GM18511 (cell line): ENCODE measurements at regions not wholly inside any gene's neighbourhood (a gene's known extent, or its start where the extent isn't known, plus 50 kb on each side); places are given as distances from the start of the nearest gene placed in this dataset.

Experiments
- ATAC-seq: cut with Tn5 transposase; IDR thresholded peaks from one replicate; pipeline ENCODE4 v1.9.1; 2021; ENCODE audit warnings: mild to moderate bottlenecking, moderate library complexity; ENCODE audit not compliant: unreplicated experiment

DNA sequence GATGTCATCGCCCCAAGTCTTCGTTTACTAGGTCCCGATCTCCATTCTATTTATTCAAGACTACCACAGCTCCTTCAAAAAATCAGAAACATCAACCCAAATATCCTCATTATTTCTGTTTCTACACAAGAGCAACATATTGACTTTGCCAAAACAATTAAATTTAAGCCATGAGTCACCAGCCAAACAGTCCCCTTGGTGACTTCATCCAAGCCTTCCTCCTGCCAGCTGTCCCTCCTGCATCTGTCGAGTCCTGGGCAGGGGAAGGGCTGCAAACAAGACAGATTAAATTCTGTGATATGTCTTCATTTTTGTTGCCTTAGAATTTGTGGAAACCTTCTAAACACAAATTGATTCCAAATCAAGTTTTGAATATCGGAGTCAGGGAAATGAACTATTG lies 110.3 kb downstream of the SP3 start:
- ATAC-seq = no peak

DNA sequence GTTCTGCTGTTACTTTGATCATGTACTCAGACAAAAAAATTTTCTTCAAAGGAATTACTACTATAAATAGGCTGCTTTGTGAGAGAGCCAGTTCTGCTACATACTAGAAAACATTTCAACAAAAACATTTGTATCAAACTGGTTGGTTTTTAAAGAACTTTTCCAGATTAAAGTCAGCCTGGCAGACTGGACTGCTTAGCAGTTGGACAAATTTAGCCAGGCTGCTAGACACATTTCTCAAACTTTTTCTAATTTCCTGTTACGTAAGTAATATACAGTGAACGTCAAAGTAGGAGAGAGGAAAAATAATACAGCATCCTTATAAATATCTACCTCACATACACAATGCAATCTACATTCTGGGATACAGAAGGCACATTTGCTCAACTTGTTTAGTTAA lies 109.5 kb downstream of the SP3 start:
- ATAC-seq = no peak
